Iris pigment epithelial cell (primary cell): ENCODE measurements at regions not wholly inside any gene's neighbourhood (a gene's known extent, or its start where the extent isn't known, plus 50 kb on each side); places are given as distances from the start of the nearest gene placed in this dataset.
A peak's percentile ranks its signal among the peaks of the same experiment; 100 is the strongest.

Experiments
- DNase-seq: peaks from one replicate; pipeline ENCODE4 v3.0.0-alpha.2; 2011; ENCODE audit warnings: low read depth

DNA sequence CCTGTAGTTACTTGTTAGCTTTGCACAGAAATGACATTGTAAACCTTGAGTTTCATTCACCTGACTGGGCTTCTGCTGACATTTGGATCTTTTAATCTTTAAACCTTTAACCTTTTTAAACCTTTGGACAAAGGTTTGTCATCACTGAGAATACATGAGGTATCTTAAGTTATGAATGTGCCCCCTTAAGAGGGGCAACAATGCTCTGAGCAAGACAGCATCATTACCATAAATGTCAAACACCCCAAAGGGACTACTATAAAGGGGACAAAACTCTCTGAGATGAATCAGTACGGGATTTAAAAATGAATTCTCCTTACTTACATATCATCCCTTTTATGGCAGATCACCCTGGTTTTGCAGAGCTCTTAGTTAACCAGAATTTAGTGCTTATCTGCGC, 203.3 kb downstream of the COG6 start:
- no peak for DNase-seq

DNA sequence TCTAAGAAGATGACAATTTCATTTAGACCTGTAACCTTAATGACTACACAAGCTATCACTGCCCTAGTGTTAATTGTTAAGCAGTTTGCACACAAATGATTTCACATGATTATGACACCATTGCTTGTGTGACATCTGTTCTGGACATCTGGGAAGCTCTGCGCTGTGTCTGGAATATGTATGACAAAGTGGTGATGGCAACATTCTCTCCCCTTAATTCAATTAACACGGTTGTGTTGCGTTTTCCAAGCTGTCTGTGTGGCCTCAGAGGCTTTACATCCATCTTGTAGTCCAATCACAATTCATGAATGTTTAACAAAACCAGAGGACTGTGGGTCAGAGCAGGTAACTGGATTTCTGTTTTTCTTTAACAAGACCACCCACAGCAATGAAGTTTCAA, 204.4 kb downstream of the COG6 start:
- DNase-seq = no peak

DNA sequence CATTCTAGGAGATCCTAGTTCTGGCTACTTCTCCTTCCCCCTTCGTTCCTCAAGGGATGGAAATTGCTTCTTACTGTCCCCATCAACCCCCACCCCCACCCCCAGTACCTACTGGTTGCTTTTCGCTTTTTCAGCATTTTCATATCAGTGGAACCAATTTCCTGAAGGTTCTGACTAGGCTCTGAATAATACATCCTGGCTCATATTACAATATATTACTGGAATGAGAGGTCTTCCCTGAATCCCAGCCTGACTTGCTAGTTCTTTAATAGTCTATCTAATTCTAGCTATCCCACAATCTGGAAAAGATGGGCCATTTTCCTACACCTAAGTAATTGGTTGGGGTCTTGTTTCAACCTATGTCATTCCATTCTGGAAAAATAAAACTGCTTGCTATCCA, 207.4 kb downstream of the COG6 start:
- DNase-seq = peak; percentile 31

DNA sequence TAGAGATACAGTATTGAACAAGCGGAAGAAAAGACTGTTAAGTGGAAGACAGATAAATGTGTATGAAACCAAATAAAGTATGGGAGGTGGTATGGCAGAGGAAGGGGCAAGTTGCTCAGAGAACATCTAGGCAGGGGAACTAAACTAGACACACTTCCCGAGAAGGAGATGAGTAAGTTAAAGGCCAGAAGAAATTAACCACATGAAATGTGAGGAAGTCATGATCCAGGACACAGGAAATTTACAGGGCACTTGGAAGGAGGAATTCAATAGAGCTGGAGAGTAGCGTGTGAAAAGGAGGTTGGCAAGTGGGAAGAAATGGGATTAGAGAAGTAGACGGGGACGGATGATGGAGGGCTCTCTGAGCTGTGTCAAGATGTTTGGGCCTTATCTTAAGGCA, 208.8 kb downstream of the COG6 start:
- DNase-seq = no peak

DNA sequence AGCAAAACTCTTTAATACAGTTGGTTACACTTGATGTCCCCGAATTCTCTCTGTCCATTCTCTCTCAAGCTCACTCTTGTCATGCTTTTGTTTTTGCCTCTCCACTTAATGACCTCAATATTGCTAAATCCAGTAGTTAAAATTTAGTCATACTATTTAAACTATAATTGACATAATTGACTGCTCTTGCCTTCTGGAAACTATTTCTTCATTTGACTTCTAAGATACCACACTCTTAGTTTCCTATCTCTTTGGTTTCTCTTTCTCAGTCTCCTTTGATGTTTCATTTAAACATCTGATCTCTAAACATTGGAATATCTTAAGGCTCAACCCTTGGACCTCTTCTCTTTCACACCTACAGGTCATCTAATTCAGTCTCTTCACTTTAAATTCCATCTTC, 211.3 kb downstream of the COG6 start:
- no peak for DNase-seq

DNA sequence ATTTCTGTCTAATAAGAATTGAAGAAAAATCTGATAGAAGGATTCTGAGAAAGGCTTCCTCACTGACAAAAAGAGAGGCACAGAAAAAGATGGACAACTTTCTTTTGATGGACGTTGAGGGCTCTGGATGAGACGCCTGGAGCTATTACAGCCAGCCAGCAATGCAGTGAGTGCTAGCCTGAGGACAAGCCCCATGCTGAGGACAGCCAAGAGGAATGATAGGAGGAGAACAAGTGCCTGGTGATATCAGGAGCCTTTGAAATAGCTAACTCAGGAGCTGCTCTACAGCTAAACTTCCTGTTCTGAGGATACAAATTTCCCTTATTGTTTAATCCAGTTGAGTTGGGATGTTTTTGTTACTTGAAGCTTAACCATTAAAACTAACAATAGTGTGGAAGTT, 212.3 kb downstream of the COG6 start:
- no peak for DNase-seq

DNA sequence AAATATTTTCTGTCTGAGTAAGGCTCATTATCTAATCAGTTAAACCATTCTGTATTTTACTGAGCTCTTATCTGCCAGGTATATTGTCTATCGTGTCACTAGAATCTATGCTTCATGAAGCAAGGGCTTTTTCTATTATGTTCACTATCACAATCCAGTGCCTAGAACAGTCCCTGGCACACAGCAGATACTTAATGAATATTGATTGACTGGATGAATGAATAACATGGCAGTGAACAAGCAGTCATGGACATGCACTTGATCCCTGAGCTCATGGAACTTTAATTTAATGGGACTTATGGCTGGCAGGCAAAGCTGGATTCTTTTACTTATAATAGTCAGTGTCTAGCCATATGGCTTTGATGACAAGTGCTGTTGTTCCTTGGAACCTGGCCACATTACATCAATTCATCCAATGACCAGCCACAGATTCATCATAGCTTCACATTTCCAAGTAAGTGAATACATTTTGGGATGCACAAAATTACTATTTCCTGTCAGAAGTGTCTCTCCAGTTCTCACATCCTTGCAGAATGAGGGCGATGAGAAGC, 214.8 kb downstream of the COG6 start:
- DNase-seq = no peak

DNA sequence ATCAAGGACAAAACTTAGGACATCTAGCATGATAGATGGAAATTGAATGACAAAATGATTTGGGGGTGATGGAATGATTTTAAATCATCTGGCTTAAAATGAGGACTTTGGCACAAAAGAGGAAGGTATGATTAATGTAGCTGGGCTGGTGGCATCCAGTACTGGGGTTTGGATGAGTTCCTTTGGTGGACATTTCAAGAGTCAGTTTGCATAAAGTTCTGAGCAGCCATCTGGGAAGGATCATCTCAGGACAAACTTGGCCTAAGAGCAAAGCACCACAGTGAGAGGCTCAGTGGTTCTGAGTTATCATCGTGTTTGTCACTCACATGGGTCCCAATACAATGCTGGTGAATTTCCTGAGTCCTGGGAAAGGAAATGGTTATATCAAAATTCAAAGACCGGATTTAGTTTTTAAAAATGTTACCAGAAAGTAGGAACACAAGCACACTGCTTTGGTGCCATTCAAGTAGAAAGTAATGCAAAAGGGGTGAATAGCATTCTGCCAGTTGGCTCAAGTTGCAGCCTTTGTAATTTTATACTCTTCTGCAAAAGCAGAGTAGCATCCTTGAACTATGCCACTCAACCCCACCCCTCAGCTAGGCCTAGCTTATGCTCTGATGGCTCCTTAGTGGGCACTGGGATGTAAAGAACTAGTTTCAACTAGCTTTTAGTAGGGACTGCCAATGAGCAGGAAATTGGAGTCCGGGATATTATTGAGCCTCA, 219.0 kb downstream of the COG6 start:
- DNase-seq = no peak

DNA sequence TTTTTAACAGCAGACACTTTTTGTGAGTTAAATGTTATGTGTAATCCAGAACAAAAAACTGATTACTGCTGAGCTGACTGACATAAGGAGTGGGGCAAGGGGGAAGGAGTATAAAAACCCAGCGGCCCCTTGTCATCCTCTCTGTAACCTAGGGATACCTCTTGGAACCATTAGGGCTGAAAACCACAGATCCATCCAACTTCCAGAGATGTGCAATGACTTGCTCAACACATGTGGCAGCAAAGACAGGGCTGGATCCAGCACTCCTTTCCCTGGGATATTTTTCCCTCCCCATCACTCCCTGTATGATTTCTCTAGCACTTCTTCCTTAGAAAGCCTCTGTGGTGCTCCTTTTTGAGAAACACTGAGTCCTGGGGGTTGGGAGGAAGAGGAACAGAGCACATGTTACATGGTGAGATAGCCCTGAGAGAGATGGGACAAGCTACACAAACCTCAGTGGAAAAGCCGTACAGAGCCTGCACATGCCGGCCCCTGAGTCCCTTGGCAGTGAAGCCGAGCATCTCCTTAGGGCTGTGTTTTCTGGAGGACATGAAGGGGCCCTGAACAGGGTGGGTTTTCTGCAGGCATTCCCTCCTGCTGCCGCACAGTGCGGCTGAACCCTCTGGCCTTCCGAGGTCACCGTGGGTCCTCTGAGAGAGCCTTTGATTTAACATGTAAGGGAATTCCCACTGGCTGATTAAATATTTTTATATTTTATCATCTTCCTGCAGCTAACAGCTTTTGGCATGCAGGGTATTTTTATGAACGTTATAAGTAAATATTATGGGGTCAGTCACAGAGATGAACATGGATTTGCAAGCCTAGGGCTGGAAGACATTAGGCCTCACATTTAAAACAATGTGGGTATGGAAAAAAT, 219.9 kb downstream of the COG6 start:
- peak; percentile 71 for DNase-seq

DNA sequence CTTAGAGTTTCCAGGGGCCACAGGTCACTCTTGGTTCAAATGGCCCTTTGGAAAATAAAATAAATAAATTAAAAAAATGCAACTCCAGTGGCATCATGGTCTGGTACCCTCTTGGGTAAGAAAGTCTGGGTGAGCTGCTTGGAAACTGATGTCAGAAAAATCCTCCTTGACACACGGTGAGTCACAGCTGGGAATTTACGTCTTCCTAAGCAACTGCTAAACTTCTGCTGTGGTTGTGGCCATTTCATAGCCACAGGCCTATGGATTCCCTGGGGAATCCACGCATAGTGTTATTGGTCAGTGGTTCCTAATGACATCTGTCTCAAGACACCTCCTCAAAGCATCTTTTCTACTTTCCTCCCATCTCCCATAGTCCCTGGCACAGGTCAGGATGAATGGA, 220.8 kb downstream of the COG6 start:
- peak; percentile 99 for DNase-seq

DNA sequence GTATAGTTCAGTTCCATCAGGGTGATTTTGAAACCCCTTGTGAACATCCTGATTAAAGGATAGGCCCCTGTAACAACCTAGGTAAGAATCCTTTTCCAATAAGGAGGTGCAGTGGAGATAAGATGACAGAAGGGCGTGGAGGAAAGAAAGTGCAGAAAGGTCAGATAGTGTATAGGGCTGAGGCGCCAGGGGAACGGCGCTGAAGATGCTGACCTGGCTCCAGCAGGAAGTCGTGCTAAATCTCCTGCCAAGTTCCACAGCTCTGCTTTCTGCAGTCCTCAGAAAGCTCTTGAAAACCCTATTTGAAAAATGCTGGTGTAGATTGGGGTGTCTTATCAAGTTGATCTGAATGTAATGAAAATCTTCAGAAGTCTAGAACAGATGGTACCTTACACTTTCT, 221.7 kb downstream of the COG6 start:
- peak; percentile 52 for DNase-seq

DNA sequence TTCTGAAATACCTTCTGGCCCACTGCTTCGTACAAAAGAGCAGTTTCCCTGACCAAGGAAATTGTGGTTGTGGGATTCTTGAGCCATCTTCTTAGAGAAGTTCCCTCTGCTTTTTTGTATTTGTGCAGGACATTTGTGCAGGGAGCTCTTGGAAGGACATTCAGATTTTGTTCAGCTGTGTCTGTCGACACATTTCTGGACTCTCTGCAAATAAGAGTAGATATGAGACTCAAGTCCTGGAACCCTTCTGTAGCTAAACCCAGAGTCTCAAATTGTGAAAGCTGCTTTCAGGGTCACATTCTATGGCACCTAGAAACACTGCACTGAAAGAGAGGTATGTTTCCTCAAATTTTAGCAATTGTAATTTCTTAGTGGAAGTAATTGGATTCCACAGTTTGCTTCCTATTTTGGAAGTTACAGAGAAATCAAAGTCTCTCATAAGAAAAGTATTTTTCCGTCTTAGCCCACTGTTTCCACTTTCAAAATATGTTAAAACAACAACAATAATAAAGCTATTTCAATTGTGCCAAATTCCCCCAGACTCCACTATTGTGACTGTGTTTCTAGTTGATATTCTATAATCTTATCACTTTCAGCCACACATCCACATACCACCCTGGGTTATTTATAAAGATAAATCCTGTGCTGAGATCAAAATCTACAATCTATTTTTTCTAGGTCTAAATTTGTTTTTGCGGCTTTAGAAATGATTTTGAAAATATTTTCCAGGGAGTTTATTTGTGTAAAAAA, 224.0 kb downstream of the COG6 start:
- DNase-seq = no peak

DNA sequence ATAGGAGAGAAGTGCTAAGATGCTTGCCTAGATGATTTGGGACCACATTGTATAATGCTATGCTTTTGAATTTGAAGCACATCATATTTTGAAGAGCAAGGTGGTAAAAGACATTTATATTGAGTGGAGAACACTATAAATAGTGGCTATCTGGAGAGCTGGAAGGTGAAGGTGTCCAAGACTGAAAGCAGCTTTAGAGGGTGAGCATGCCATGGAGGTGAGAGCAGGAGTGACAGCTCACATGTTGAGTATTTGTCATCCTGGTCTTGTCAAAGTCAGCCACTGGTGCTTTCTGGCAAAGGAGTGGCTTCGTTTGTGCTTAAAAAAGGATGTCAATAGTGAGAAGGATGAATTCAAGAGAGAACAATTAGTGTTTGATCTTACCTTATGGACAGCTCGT, 225.9 kb downstream of the COG6 start:
- no peak for DNase-seq

DNA sequence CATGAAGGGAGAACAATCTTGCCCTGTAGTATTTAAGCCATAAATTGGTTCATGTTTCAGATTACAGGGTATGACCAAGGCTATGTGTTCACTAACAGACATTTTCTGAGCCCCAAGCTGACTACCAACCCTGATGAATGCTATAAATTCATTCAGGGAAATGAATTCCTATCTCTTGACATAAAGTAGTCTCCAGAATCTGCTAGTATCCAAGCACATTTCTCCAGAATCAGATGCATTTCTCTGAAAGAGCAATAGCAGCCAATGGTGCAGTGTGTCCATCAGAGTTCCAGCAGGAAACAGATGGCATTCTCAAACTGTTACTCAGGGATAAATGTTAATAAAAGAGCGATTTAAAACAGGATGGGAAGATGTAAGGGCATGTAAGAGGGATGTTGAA, 226.4 kb downstream of the COG6 start:
- DNase-seq = peak; percentile 81

DNA sequence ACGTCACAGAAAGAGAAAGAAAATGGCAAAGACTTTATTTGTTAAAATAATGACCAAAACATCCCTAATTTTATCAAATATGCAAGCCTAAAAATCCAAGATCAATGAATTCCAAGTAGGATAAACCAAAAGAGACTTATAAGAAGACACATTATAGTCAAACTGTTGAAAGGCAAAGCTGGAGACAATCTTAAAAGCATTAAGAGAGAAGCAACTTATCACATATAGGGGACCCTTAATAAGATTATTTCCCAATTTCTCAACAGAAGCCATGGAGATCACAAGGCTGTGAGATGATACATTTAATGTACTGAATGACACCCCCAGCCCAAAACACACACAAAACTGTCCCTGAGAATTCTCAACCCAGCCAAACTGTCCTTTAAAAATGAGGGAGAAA, 228.7 kb downstream of the COG6 start:
- DNase-seq = no peak

DNA sequence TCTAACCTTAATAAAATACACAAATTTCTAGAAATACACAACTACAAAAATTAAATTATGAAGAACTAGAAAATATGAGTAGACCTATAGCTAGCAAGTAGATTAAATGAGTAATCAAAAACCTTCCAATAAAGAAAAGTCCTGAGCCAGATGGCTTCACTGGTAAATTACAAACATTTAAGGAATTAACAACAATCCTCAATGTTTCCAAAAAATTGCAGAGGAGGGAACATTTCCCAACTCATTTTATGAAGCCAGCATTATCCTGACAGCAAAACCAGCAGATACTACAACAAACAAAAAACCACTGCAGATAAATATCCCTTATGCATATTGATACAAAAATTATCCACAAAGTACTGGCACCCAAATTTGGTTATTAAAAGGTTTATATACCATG, 230.9 kb downstream of the COG6 start:
- no peak for DNase-seq

DNA sequence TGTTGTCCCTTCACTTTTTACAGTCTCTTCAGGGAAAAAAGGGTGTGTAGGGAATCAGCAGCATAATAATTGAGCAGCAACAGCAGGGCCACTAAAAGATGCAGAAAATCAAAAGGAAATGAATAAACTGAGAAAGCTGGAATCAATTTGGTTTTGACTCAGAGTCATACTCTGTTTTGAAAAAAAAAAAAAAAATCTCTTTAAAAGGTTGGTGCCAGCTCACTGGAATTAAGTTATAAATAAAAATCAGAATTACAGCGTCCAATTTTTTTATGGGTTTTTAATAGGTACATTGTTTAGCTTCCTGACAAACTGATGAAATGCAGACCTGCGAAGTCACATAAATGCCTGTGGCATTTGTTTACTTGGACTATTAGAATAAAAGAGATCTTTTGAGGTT, 231.9 kb downstream of the COG6 start:
- DNase-seq = no peak

DNA sequence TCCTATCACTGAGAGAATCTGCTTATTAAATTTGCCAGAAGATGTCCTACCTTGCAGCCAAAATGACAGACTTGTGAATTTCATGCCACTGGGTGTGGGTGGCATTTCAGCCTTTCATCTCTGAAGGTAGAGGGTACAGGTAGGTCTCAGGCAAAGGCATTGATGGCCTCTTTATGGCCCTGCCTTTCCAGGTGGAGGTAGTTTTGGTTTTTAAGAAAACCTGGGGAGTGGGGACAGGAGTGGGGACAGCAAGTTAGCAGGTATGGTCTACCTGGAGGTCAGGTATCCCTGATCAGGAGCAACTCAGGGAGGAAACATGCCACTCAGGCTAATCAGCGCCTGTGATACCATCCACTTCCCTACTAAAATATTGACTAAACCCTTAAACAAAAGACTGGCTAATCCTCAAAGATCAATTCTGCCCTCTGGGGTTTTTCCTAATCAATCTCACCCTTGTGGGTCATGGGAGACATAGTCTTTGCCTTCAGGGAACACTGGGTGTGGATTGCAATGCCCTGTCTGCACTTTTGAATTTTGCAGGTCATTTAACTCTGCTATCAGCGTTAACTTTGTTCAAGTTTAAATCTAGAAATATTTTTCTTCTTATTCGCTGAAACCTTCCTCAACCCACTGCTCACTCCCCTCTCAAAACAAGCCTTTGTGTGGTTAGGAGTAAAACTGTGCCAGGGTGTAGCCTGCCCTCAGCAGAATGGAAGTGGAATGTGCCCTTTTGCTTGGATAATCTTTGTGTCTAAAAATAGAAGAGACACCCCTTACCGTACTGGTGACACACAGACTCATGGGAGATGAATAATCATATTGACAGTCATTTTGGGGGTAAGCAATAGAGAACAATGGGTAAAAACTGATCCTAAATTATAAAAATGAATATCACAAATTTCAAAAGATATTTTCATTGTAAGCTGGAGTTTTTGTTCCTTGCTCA, 233.7 kb downstream of the COG6 start:
- DNase-seq = peak; percentile 57

DNA sequence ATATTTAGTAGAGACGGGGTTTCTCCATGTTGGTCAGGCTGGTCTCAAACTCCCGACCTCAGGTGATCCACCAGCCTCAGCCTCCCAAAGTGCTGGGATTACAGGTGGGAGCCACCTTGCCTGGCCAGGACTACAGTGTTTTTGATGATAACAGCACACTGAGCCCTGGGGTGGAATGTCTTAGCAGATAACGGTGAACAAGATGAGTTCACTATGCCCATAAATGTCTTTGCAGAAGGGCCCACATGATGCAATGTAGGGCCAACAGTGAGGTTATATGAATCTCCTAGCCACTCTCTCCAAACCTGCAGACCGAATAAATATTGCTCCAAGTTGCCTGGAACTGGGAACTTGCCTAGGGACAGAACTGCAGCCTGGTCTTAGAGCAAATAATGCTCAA, 235.1 kb downstream of the COG6 start:
- DNase-seq = no peak

DNA sequence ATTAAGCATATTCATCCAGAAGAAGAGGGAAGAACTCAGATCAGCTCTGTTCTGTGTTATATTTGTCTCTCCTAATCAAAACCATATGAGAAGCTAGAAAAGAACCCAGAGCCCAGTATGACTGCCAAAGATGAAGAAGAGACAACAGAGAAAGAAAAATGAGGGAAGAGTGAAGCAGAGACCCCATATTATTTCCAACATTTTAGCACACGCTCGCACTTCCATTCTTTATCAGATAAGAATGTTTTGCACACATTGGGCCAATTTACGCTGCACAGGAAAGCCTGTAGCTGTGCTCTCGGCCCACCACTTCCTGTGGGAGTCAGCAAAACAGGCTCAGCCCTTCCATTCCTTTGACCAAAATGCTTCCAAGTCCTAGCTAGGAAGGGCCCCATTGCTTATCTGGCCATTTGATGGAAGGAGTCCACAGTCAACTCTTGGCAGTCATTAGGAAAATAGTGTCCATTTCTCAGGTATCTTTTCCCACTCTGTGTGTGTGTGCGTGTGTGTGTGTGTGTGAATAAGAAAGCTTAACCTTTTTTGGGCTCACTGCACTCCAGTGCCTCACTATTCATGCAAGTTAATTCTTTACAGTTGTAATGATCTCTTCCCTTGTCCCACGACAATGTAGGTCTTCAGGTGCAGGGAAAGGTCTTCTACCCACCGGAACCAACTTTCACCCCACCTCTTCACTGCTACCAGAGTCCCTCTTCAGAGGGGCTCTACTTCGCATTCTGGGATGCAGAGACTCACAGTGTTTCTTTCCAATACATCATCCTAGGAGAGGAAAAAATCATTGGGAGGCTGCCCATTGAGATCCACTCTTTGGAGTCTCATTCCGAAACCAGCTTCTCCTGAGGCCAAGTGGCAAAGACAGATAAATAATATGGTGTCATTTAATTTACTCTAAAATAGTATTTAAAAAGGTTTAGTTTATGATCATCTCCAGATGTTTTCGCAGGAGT, 237.5 kb downstream of the COG6 start:
- peak; percentile 86 for DNase-seq
